ENCODE measurements at regions not wholly inside any gene's neighbourhood (a gene's known extent, or its start where the extent isn't known, plus 50 kb on each side); places are given as distances from the start of the nearest gene placed in this dataset.

- no peak for DNase-seq (ENCODE audit: low spot score)
Measured at GRCh38 chr7:106419455-106420182, 134.8 kb upstream of the NAMPT start.

GRCh38 chr7:106418526-106418925 lies 133.7 kb upstream of the NAMPT start:
- DNase-seq (ENCODE audit: low spot score): no peak

- no peak for DNase-seq (ENCODE audit: low spot score)
Measured at GRCh38 chr7:106418094-106418493, 133.3 kb upstream of the NAMPT start.

GRCh38 chr7:106417273-106417902 lies 132.6 kb upstream of the NAMPT start:
- DNase-seq (ENCODE audit: low spot score): no peak

GRCh38 chr7:106416430-106416829 lies 131.6 kb upstream of the NAMPT start:
- DNase-seq (ENCODE audit: low spot score): no peak

GRCh38 chr7:106415433-106415832 lies 130.7 kb upstream of the NAMPT start:
- no peak for DNase-seq (ENCODE audit: low spot score)

- no peak for DNase-seq (ENCODE audit: low spot score)
Measured at GRCh38 chr7:106413446-106413845, 128.7 kb upstream of the NAMPT start.

- no peak for DNase-seq (ENCODE audit: low spot score)
Measured at GRCh38 chr7:106405697-106406141, 120.9 kb upstream of the NAMPT start.

GRCh38 chr7:106402898-106403297 lies 118.1 kb upstream of the NAMPT start:
- no peak for DNase-seq (ENCODE audit: low spot score)

GRCh38 chr7:106400923-106401322 lies 116.1 kb upstream of the NAMPT start:
- no peak for DNase-seq (ENCODE audit: low spot score)

- no peak for DNase-seq (ENCODE audit: low spot score)
Measured at GRCh38 chr7:106398786-106399185, 114.0 kb upstream of the NAMPT start.

- no peak for DNase-seq (ENCODE audit: low spot score)
Measured at GRCh38 chr7:106397994-106398393, 113.2 kb upstream of the NAMPT start.

- DNase-seq (ENCODE audit: low spot score): no peak
Measured at GRCh38 chr7:106394526-106394925, 109.7 kb upstream of the NAMPT start.

GRCh38 chr7:106393564-106394251 lies 108.9 kb upstream of the NAMPT start:
- DNase-seq (ENCODE audit: low spot score): no peak

GRCh38 chr7:106392590-106392989 lies 107.8 kb upstream of the NAMPT start:
- no peak for DNase-seq (ENCODE audit: low spot score)

- no peak for DNase-seq (ENCODE audit: low spot score)
Measured at GRCh38 chr7:106392144-106392543, 107.4 kb upstream of the NAMPT start.

GRCh38 chr7:106386958-106387357 lies 102.2 kb upstream of the NAMPT start:
- DNase-seq (ENCODE audit: low spot score): no peak

- DNase-seq (ENCODE audit: low spot score): no peak
Measured at GRCh38 chr7:106384373-106384772, 99.6 kb upstream of the NAMPT start.

- DNase-seq (ENCODE audit: low spot score): no peak
Measured at GRCh38 chr7:106382929-106383328, 98.1 kb upstream of the NAMPT start.

- no peak for DNase-seq (ENCODE audit: low spot score)
Measured at GRCh38 chr7:106382129-106382528, 97.3 kb upstream of the NAMPT start.

GRCh38 chr7:106381252-106381651 lies 96.5 kb upstream of the NAMPT start:
- no peak for DNase-seq (ENCODE audit: low spot score)

- no peak for DNase-seq (ENCODE audit: low spot score)
Measured at GRCh38 chr7:106377847-106378361, 93.1 kb upstream of the NAMPT start.
